ENCODE measurements at regions not wholly inside any gene's neighbourhood (a gene's known extent, or its start where the extent isn't known, plus 50 kb on each side); places are given as distances from the start of the nearest gene placed in this dataset.

DNA sequence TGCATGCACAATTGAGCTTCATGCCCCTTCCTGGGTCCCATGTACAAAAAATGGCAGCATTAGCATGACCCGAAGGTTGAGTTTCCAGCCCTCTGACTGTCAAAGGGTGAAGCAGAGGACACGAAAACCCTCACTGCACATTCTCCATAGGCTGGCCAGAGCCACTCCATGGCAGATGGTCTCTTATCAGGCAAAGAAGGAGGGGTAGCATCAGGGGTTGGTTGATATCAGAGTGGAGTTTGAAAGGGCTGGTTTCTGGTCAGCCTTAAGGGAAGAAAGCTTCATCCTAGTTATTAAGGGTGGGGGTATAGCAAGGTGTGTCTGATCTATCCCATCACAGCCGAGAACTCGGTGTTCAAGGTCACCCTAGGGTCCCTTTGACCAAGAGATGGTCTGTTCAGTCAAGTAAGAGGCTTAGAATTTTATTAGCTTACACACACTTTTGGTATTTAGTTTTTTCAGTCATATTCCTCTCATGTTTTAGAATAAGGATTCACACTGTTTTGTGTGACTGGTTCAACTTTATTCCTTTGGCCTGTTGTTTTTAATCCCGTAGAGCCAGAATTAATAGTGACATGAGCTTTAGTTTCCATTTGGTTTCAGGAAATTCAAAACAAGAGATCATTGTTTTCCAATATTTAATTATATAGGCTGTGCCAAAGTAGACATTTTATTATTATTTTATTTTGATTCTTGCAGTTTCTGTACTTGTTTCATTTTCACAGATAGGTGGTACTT, 199.9 kb upstream of the FMN2 start:
- no peak for DNase-seq (ENCODE audit: low spot score)
- Histone ChIP-seq H4K20me1 (replicated peaks; ENCODE audit: insufficient read depth) (no peaks in the 10 kb centered on the region), H2AFZ (no peak overlapping the region), H3F3A (replicated peaks; ENCODE audit: low read depth) (no peaks in the 10 kb centered on the region), H3K4me3 (no peak overlapping the region), H3K79me2 (replicated peaks; ENCODE audit: insufficient read depth) (no peaks in the 10 kb centered on the region), H3K27ac (ENCODE audit: low read depth) (no peak overlapping the region), H3K4me2 (no peak overlapping the region), H3K4me1 (ENCODE audit: insufficient read depth) (0 out of 2 replicates have a peak, but pooled peaks cover 4% of the 10 kb centered on the region), H3K9me2 (ENCODE audit: insufficient read depth) (no peaks in the 10 kb centered on the region), H3K27me3 (ENCODE audit: insufficient read depth) (no peaks in the 10 kb centered on the region), H3K36me3 (ENCODE audit: insufficient read depth) (no peaks in the 10 kb centered on the region)
- H3K27ac Mint-ChIP-seq = no peak overlapping the region
- peaks cover 2% of the 10 kb centered on the region for H3K27me3 Mint-ChIP-seq (ENCODE audit: insufficient read depth, low read depth, poor library complexity)
- peaks cover 6% of the 10 kb centered on the region; the same call in 2 of the 3 replicates for H3K36me3 Mint-ChIP-seq (ENCODE audit: low read depth)
- no peak for ATAC-seq
- TF ChIP-seq CREB1 (CRISPR knock-in tag; IDR thresholded peaks at IDR 0.05; ENCODE audit: low read depth) (no peak), STAT1 (IDR thresholded peaks at IDR 0.05; ENCODE audit: unreplicated experiment) (no peak), EZH2 (IDR thresholded peaks at IDR 0.05; ENCODE audit: low read depth, unreplicated experiment) (no peak)
- TF ChIP-seq, protein P1, sequence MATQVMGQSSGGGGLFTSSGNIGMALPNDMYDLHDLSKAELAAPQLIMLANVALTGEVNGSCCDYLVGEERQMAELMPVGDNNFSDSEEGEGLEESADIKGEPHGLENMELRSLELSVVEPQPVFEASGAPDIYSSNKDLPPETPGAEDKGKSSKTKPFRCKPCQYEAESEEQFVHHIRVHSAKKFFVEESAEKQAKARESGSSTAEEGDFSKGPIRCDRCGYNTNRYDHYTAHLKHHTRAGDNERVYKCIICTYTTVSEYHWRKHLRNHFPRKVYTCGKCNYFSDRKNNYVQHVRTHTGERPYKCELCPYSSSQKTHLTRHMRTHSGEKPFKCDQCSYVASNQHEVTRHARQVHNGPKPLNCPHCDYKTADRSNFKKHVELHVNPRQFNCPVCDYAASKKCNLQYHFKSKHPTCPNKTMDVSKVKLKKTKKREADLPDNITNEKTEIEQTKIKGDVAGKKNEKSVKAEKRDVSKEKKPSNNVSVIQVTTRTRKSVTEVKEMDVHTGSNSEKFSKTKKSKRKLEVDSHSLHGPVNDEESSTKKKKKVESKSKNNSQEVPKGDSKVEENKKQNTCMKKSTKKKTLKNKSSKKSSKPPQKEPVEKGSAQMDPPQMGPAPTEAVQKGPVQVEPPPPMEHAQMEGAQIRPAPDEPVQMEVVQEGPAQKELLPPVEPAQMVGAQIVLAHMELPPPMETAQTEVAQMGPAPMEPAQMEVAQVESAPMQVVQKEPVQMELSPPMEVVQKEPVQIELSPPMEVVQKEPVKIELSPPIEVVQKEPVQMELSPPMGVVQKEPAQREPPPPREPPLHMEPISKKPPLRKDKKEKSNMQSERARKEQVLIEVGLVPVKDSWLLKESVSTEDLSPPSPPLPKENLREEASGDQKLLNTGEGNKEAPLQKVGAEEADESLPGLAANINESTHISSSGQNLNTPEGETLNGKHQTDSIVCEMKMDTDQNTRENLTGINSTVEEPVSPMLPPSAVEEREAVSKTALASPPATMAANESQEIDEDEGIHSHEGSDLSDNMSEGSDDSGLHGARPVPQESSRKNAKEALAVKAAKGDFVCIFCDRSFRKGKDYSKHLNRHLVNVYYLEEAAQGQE (IDR thresholded peaks at IDR 0.05; ENCODE audit: unreplicated experiment) = no peak
- peaks cover 8% of the 10 kb centered on the region for H3K9me3 Mint-ChIP-seq
- no peak overlapping the region for H3K4me3 Mint-ChIP-seq
- H3K4me1 Mint-ChIP-seq = peaks cover 9% of the 10 kb centered on the region

DNA sequence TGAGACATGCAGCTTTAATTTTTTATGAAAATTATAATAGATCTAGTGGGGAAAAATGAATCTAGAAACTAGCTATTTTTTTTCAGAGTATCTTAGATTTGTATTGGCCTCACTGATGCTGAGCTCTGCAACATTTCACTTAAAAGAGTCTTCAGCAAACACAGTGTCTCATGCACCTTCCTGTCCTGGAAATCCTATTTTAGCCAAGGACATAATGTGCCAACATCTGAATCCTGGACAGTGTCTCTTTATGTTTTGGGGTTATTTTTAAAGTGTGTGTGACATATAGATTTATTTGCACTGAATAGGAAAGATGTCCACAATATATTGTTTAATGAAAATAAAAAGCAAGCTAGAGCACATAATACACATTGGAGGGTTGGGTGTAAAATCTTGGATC, 199.1 kb upstream of the FMN2 start:
- DNase-seq (ENCODE audit: low spot score) (no peak), ATAC-seq (no peak)
- no peaks in the 10 kb centered on the region for H4K20me1 ChIP-seq (replicated peaks; ENCODE audit: insufficient read depth)
- H3K36me3 ChIP-seq (ENCODE audit: insufficient read depth) = no peaks in the 10 kb centered on the region
- no peaks in the 10 kb centered on the region for H3K79me2 ChIP-seq (replicated peaks; ENCODE audit: insufficient read depth)
- H3F3A ChIP-seq (replicated peaks; ENCODE audit: low read depth) = no peaks in the 10 kb centered on the region
- H3K4me1 ChIP-seq (ENCODE audit: insufficient read depth) = peaks cover 12% of the 10 kb centered on the region
- H3K9me2 ChIP-seq (ENCODE audit: insufficient read depth) = no peaks in the 10 kb centered on the region
- no peaks in the 10 kb centered on the region for H3K27me3 ChIP-seq (ENCODE audit: insufficient read depth)
- Mint-ChIP-seq H3K27ac (no peak overlapping the region), H3K36me3 (ENCODE audit: low read depth) (peaks cover 6% of the 10 kb centered on the region; the same call in 2 of the 3 replicates), H3K9me3 (peaks cover 8% of the 10 kb centered on the region), H3K27me3 (ENCODE audit: insufficient read depth, low read depth, poor library complexity) (peaks cover 2% of the 10 kb centered on the region), H3K4me1 (peaks cover 8% of the 10 kb centered on the region), H3K4me3 (no peak overlapping the region)
- TF ChIP-seq ETS1 (IDR thresholded peaks at IDR 0.05) (no peak), ZNF114 (CRISPR knock-in tag; IDR thresholded peaks at IDR 0.05) (no peak), POLR2AphosphoS5 (IDR thresholded peaks at IDR 0.05; ENCODE audit: low read depth) (no peak), EZH2 (IDR thresholded peaks at IDR 0.05; ENCODE audit: low read depth, unreplicated experiment) (no peak), CREB1 (CRISPR knock-in tag; IDR thresholded peaks at IDR 0.05; ENCODE audit: low read depth) (no peak)
- TF ChIP-seq, protein P1 (IDR thresholded peaks at IDR 0.05; ENCODE audit: unreplicated experiment) = no peak
- TF ChIP-seq, protein P2, sequence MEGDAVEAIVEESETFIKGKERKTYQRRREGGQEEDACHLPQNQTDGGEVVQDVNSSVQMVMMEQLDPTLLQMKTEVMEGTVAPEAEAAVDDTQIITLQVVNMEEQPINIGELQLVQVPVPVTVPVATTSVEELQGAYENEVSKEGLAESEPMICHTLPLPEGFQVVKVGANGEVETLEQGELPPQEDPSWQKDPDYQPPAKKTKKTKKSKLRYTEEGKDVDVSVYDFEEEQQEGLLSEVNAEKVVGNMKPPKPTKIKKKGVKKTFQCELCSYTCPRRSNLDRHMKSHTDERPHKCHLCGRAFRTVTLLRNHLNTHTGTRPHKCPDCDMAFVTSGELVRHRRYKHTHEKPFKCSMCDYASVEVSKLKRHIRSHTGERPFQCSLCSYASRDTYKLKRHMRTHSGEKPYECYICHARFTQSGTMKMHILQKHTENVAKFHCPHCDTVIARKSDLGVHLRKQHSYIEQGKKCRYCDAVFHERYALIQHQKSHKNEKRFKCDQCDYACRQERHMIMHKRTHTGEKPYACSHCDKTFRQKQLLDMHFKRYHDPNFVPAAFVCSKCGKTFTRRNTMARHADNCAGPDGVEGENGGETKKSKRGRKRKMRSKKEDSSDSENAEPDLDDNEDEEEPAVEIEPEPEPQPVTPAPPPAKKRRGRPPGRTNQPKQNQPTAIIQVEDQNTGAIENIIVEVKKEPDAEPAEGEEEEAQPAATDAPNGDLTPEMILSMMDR (conservative IDR thresholded peaks at IDR 0.05; ENCODE audit: low read depth in 2 of 2) = no peak
- H2AFZ ChIP-seq = no peak overlapping the region
- no peak overlapping the region for H3K4me2 ChIP-seq
- H3K27ac ChIP-seq (ENCODE audit: low read depth) = no peak overlapping the region
- H3K4me3 ChIP-seq = no peak overlapping the region

All from GM23338 (cell line).